ENCODE measurements at regions not wholly inside any gene's neighbourhood (a gene's known extent, or its start where the extent isn't known, plus 50 kb on each side); places are given as distances from the start of the nearest gene placed in this dataset.
"Not testable (repeated sequence)": the region's sequence is repeated elsewhere in the genome, so short reads cannot be mapped to it uniquely, and the experiment has no call there.

- no peak for DNase-seq (ENCODE audit: low read depth)
- no peak for TF ChIP-seq CTCF (conservative IDR thresholded peaks at IDR 0.05; ENCODE audit: low read length)
- H3K4me3 ChIP-seq (ENCODE audit: low read length) = no peak overlapping the region
Observed at GRCh38 chr1:5603353-5604104, 388.7 kb downstream of the NPHP4 start.

GRCh38 chr1:5602718-5603117 lies 389.5 kb downstream of the NPHP4 start:
- H3K4me3 ChIP-seq (ENCODE audit: low read length); DNase-seq (ENCODE audit: low read depth): not testable (repeated sequence)

- no peak overlapping the region for H3K4me3 ChIP-seq (ENCODE audit: low read length)
- no peak for DNase-seq (ENCODE audit: low read depth)
- TF ChIP-seq CTCF (conservative IDR thresholded peaks at IDR 0.05; ENCODE audit: low read length) = no peak
Observed at GRCh38 chr1:5601516-5601915, 390.7 kb downstream of the NPHP4 start.

GRCh38 chr1:5599541-5599940 lies 392.7 kb downstream of the NPHP4 start:
- no peak for TF ChIP-seq CTCF (conservative IDR thresholded peaks at IDR 0.05; ENCODE audit: low read length)
- no peak for DNase-seq (ENCODE audit: low read depth)
- H3K4me3 ChIP-seq (ENCODE audit: low read length) = no peak overlapping the region

GRCh38 chr1:5598824-5599395 lies 393.3 kb downstream of the NPHP4 start:
- DNase-seq (ENCODE audit: low read depth) = no peak
- no peak for TF ChIP-seq CTCF (conservative IDR thresholded peaks at IDR 0.05; ENCODE audit: low read length)
- H3K4me3 ChIP-seq (ENCODE audit: low read length) = no peak overlapping the region

GRCh38 chr1:5597991-5598823 lies 394.0 kb downstream of the NPHP4 start:
- no peak for TF ChIP-seq CTCF (conservative IDR thresholded peaks at IDR 0.05; ENCODE audit: low read length)
- DNase-seq (ENCODE audit: low read depth) = no peak
- H3K4me3 ChIP-seq (ENCODE audit: low read length) = no peak overlapping the region

- no peak for DNase-seq (ENCODE audit: low read depth)
Observed at GRCh38 chr1:5597171-5597850, 394.9 kb downstream of the NPHP4 start.

More at GRCh38 chr1:5597171-5597850, 394.9 kb downstream of the NPHP4 start:
- TF ChIP-seq CTCF (conservative IDR thresholded peaks at IDR 0.05; ENCODE audit: low read length) = no peak
- no peak overlapping the region for H3K4me3 ChIP-seq (ENCODE audit: low read length)
